ENCODE measurements at regions not wholly inside any gene's neighbourhood (a gene's known extent, or its start where the extent isn't known, plus 50 kb on each side); places are given as distances from the start of the nearest gene placed in this dataset.

DNA sequence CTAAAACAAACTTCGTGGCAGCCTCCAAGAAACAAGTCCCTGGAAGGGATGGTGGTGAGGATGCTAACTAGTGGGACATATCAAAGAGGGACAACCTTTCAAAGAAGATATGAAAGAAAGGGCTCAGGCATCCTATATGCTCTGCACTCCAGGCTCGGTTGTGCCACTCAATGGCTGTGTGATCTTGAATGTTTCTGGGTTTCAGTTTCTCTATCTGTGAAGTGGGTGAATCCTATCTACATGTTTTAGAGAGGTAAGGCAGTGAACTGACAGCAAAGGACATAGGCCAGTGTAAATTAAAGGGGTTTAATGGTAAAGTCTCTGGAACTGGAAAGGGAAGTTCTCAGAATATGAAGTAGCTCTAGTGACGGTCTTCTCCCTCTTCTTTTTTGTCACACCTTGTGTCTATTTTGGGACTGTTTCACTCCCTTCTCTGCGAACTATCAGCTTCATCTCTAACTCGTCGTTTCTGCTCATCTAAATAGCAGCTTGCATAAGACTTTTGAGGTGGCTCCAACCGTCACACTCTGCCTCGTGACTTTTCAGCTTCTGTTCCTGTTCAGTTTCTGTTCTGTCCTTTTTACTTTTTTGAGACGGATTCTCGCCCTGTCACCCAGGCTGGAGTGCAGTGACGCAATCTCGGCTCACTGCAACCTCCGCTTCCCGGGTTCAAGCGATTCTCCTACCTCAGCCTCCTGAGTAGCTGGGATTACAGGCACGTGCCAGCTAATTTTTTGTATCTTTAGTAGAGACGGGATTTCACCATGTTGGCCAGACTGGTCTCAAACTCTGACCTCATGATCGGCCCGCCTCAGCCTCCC lies 273.6 kb downstream of the SUDS3 start:
- in situ Hi-C loops (cut with HindIII; ENCODE audit: low pct_ligation_motif_present, low sequenced_read_pairs), result no loop called here
- TF ChIP-seq CTCF (IDR thresholded peaks at IDR 0.05; ENCODE audit: low read depth, low read length, missing control alignments), result no peak
- H3K36me3 ChIP-seq (replicated peaks), result no peaks in the 10 kb centered on the region
- H3K4me3 ChIP-seq (ENCODE audit: low read depth, low read length), result no peak overlapping the region
- no peak overlapping the region for H3K27ac ChIP-seq
- DNase-seq, result no peak
- no peaks in the 10 kb centered on the region for H3K27me3 ChIP-seq (replicated peaks)

DNA sequence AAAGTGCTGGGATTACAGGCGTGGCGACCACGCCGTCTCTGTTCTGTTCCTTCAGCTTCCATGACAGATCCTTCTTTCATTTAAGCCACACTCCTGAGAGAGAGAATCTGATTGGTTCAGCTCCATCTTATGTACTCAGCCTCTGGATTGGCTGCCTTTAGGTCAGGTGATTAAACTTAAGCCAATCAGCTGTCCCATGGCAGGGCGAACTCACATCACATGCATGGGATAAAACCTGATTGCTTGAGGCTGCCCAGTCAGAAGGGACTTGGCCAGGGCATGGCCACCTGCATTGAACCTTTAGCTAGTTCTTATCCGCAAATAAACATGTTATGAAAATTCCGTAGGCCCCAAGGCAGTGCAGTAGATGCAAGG lies 274.2 kb downstream of the SUDS3 start:
- no peak for TF ChIP-seq CTCF (IDR thresholded peaks at IDR 0.05; ENCODE audit: low read depth, low read length, missing control alignments)
- H3K4me3 ChIP-seq (ENCODE audit: low read depth, low read length), result no peak overlapping the region
- no peak overlapping the region for H3K27ac ChIP-seq
- DNase-seq, result no peak
- no peaks in the 10 kb centered on the region for H3K27me3 ChIP-seq (replicated peaks)
- in situ Hi-C loops (cut with HindIII; ENCODE audit: low pct_ligation_motif_present, low sequenced_read_pairs), result no loop called here
- H3K36me3 ChIP-seq (replicated peaks), result no peaks in the 10 kb centered on the region

- DNase-seq, result no peak
- in situ Hi-C loops (cut with HindIII; ENCODE audit: low pct_ligation_motif_present, low sequenced_read_pairs), result no loop called here
- no peak overlapping the region for H3K27ac ChIP-seq
- no peak for TF ChIP-seq CTCF (IDR thresholded peaks at IDR 0.05; ENCODE audit: low read depth, low read length, missing control alignments)
- no peaks in the 10 kb centered on the region for H3K27me3 ChIP-seq (replicated peaks)
- no peak overlapping the region for H3K4me3 ChIP-seq (ENCODE audit: low read depth, low read length)
- no peaks in the 10 kb centered on the region for H3K36me3 ChIP-seq (replicated peaks)
Observed at GRCh38 chr12:118651487-118651886, 275.1 kb downstream of the SUDS3 start.

DNA sequence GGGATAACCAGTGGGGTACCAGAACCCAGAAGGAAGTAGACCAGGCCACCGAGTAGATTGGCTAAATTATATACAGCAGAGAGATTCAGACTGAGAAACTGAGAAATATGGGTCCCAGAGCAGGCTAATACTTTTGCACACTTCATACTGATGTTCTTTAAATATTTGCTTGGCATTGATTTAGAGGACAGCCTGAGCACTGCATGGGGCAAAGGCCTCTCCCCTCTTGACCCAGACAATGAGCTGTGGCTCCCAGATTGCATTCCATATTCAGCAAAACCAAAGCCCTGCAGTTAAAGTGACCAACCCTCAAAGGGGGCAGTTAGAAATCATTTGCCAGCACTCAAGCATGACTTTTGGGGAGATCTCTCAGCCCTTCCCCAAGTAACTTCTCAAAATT lies 279.2 kb downstream of the SUDS3 start:
- in situ Hi-C loops (cut with HindIII; ENCODE audit: low pct_ligation_motif_present, low sequenced_read_pairs), result no loop called here
- DNase-seq, result no peak
- H3K27me3 ChIP-seq (replicated peaks), result no peaks in the 10 kb centered on the region
- no peak for TF ChIP-seq CTCF (IDR thresholded peaks at IDR 0.05; ENCODE audit: low read depth, low read length, missing control alignments)
- H3K4me3 ChIP-seq (ENCODE audit: low read depth, low read length), result no peak overlapping the region
- no peaks in the 10 kb centered on the region for H3K36me3 ChIP-seq (replicated peaks)
- H3K27ac ChIP-seq, result no peak overlapping the region

- no peak for TF ChIP-seq CTCF (IDR thresholded peaks at IDR 0.05; ENCODE audit: low read depth, low read length, missing control alignments)
- Histone ChIP-seq H3K36me3 (replicated peaks) (no peaks in the 10 kb centered on the region), H3K4me3 (ENCODE audit: low read depth, low read length) (no peak overlapping the region), H3K27ac (no peak overlapping the region), H3K27me3 (replicated peaks) (no peaks in the 10 kb centered on the region)
- DNase-seq, result no peak
- in situ Hi-C loops (cut with HindIII; ENCODE audit: low pct_ligation_motif_present, low sequenced_read_pairs), result no loop called here
Observed at GRCh38 chr12:118680356-118680963, 300.9 kb upstream of the SRRM4 start.

Measured in brain microvascular endothelial cell (primary cell).